ENCODE measurements at regions not wholly inside any gene's neighbourhood (a gene's known extent, or its start where the extent isn't known, plus 50 kb on each side); places are given as distances from the start of the nearest gene placed in this dataset.

DNA sequence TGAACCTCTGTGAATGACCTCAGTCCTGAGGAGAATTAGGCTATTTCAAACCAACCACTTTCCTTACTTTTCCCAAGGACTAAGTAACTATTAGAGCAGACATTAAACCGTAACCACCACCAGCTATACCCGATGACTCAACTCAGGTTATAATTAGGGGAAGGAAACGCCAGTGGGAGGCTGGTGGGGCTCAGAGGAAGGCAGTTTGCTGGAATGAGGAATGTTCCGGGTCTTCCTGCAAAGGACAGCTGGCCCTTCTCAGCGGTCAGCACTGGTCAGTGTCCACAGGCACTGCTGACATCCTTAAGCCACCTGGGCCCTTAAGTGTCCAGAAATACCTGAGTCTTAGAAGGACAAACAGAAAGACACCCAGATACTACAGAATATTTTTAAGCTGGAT lies 515.2 kb downstream of the MAFB start:
- H3K9me3 ChIP-seq (ENCODE audit: control insufficient read depth, insufficient read depth, low read length): no peaks in the 10 kb centered on the region
- no peaks in the 10 kb centered on the region for H3K27me3 ChIP-seq (ENCODE audit: control insufficient read depth, insufficient read depth, low read length)
- H3K4me3 ChIP-seq (ENCODE audit: low read depth, low read length): no peak overlapping the region
- TF ChIP-seq, protein P1, sequence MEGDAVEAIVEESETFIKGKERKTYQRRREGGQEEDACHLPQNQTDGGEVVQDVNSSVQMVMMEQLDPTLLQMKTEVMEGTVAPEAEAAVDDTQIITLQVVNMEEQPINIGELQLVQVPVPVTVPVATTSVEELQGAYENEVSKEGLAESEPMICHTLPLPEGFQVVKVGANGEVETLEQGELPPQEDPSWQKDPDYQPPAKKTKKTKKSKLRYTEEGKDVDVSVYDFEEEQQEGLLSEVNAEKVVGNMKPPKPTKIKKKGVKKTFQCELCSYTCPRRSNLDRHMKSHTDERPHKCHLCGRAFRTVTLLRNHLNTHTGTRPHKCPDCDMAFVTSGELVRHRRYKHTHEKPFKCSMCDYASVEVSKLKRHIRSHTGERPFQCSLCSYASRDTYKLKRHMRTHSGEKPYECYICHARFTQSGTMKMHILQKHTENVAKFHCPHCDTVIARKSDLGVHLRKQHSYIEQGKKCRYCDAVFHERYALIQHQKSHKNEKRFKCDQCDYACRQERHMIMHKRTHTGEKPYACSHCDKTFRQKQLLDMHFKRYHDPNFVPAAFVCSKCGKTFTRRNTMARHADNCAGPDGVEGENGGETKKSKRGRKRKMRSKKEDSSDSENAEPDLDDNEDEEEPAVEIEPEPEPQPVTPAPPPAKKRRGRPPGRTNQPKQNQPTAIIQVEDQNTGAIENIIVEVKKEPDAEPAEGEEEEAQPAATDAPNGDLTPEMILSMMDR (IDR thresholded peaks at IDR 0.05; ENCODE audit: low read depth, low read length): no peak
- DNase-seq (ENCODE audit: low read depth, low spot score): no peak
- CTCF ChIA-PET: interaction anchor here (1.1 kb wide), 1 partner anchor 8 kb away, joined by 4 read pairs; no protein-coding TSS in a partner anchor
- H3K27ac ChIP-seq (ENCODE audit: low read depth, low read length): no peak overlapping the region
- POLR2A ChIA-PET: no interaction called here

DNA sequence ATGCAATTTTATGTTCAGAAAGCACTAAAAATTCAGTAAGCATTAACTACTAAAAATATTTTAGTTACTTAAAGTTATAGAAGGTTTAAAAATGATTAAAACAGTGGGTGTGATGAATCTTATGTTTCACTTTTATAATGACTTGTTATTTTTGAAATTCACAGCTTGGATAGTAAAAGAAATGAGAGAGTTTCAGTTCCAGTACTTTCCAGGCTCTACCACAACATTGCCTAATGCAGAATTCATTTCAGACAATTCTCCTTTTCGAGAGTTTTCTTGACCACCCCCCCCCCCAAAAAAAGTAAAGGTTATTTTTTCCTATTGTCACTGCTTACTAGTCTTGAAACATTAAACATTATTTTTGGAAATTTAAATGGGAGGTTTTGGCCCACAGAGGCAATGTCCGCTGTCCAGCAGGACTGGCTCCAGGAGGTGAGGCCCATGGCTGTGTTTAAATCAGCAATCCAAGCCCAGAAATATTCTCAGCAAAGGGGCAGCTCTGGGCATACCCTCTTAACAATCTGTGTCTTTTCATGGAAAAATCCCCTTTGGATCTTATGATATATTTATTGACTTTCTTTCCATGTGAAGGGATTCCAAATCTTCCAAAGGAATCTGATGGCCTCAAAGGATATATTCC lies 519.9 kb downstream of the MAFB start:
- Histone ChIP-seq H3K27me3 (ENCODE audit: control insufficient read depth, insufficient read depth, low read length) (no peaks in the 10 kb centered on the region), H3K4me3 (ENCODE audit: low read depth, low read length) (no peak overlapping the region), H3K27ac (ENCODE audit: low read depth, low read length) (no peak overlapping the region), H3K9me3 (ENCODE audit: control insufficient read depth, insufficient read depth, low read length) (no peaks in the 10 kb centered on the region)
- no peak for DNase-seq (ENCODE audit: low read depth, low spot score)
- TF ChIP-seq, protein P1 (IDR thresholded peaks at IDR 0.05; ENCODE audit: low read depth, low read length): no peak
- CTCF ChIA-PET: interaction anchor here (1.0 kb wide), 1 partner anchor 9 kb away, joined by 4 read pairs; no protein-coding TSS in a partner anchor
- POLR2A ChIA-PET: no interaction called here

DNA sequence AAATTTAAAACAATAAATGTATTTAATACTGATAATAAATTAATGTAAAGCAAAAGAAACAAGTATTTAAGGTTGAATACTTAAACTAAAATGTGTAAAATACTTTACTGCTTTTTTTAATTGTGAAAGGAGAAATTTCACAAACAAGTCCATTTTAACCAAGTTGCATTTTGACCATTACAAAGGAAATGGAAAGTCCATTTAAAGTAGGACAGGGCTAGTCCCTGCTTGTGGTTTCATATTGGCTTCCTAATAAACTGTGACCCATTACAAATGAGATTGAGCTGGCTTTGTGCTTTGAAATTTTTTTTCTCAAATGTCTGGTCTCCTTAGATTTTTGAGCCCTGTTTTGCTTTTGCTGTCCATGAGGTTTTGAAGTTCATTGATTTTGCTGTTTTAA lies 527.6 kb downstream of the MAFB start:
- Histone ChIP-seq H3K27me3 (ENCODE audit: control insufficient read depth, insufficient read depth, low read length) (no peaks in the 10 kb centered on the region), H3K4me3 (ENCODE audit: low read depth, low read length) (no peak overlapping the region), H3K9me3 (ENCODE audit: control insufficient read depth, insufficient read depth, low read length) (no peaks in the 10 kb centered on the region), H3K27ac (ENCODE audit: low read depth, low read length) (no peak overlapping the region)
- TF ChIP-seq, protein P1 (IDR thresholded peaks at IDR 0.05; ENCODE audit: low read depth, low read length): no peak
- no peak for DNase-seq (ENCODE audit: low read depth, low spot score)
- POLR2A ChIA-PET: no interaction called here
- CTCF ChIA-PET: interaction anchor here (0.6 kb wide), 1 partner anchor 659 kb away, joined by 4 read pairs; no protein-coding TSS in a partner anchor

DNA sequence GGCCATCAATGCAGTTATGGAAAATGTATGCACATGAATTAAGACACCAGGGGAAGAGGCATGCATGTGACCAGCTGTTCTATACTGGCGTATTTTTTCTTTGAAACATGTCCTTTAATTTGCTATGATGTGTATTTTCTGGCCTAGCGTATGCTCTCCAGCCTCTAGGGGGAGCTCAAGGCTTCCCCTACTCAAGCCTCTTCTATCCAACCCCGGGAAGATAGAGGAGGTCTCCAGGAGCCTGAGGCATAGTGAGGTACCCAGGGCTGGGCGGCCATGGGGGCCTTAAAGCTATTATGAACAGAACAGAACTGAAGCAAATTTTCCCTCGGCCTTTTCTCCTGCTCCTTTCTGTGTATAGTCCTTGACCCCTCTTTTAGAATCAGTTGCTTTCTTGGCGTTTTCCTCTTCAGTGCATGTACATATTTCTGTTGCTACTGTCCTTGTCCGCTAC lies 528.9 kb downstream of the MAFB start:
- H3K27ac ChIP-seq (ENCODE audit: low read depth, low read length): no peak overlapping the region
- H3K4me3 ChIP-seq (ENCODE audit: low read depth, low read length): no peak overlapping the region
- CTCF ChIA-PET: interaction anchor here (0.5 to 1.9 kb wide), 15 partner anchors 9 to 803 kb away, joined by 3 to 7 read pairs (median 3); no protein-coding TSS in a partner anchor
- TF ChIP-seq, protein P1 (IDR thresholded peaks at IDR 0.05; ENCODE audit: low read depth, low read length): peak; percentile 68
- no peaks in the 10 kb centered on the region for H3K9me3 ChIP-seq (ENCODE audit: control insufficient read depth, insufficient read depth, low read length)
- DNase-seq (ENCODE audit: low read depth, low spot score): no peak
- H3K27me3 ChIP-seq (ENCODE audit: control insufficient read depth, insufficient read depth, low read length): no peaks in the 10 kb centered on the region
- POLR2A ChIA-PET: no interaction called here

DNA sequence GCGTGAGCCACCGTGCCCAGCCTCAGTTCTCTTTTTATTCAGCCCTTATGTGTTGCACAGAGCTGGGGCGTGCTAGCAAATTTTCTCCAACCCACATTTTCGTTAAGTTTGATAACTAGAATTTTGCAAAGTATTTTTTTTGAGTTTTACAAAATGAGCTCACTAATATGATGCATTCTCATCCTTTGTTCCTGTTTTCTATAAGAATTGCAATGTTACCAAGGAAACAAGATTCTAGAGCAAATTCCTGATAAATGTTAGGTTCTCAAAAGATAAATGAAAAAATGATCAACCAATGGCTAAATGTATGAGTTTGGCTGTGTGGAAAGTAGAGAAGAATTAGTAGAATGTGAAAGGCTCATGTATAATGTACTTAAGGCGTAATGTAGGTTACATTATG lies 529.8 kb downstream of the MAFB start:
- H3K9me3 ChIP-seq (ENCODE audit: control insufficient read depth, insufficient read depth, low read length): no peaks in the 10 kb centered on the region
- CTCF ChIA-PET: interaction anchor here (1.1 to 1.9 kb wide), 6 partner anchors 8 to 786 kb away, joined by 3 to 6 read pairs (median 3); no protein-coding TSS in a partner anchor
- POLR2A ChIA-PET: no interaction called here

More for the DNA sequence above, 529.8 kb downstream of the MAFB start:
- Histone ChIP-seq H3K4me3 (ENCODE audit: low read depth, low read length) (no peak overlapping the region), H3K27me3 (ENCODE audit: control insufficient read depth, insufficient read depth, low read length) (no peaks in the 10 kb centered on the region), H3K27ac (ENCODE audit: low read depth, low read length) (no peak overlapping the region)
- no peak for DNase-seq (ENCODE audit: low read depth, low spot score)
- TF ChIP-seq, protein P1 (IDR thresholded peaks at IDR 0.05; ENCODE audit: low read depth, low read length): no peak

Data from AG04450 (cell line).